ENCODE measurements at regions not wholly inside any gene's neighbourhood (a gene's known extent, or its start where the extent isn't known, plus 50 kb on each side); places are given as distances from the start of the nearest gene placed in this dataset.

GRCh38 chr13:76741046-76741445 lies 145.2 kb downstream of the KCTD12 start:
- DNase-seq (ENCODE audit: insufficient read length) (no peak), FAIRE-seq (no peak)
- TF ChIP-seq TAF1 (IDR thresholded peaks at IDR 0.05; ENCODE audit: borderline replicate concordance, low read depth, low read length) (no peak), POLR2A (IDR thresholded peaks at IDR 0.05; ENCODE audit: low read depth, low read length) (no peak), POLR2AphosphoS5 (IDR thresholded peaks at IDR 0.05; ENCODE audit: low read depth, low read length) (no peak)

GRCh38 chr13:76738616-76739015 lies 147.6 kb downstream of the KCTD12 start:
- DNase-seq (ENCODE audit: insufficient read length): no peak
- no peak for TF ChIP-seq TAF1 (IDR thresholded peaks at IDR 0.05; ENCODE audit: borderline replicate concordance, low read depth, low read length)
- TF ChIP-seq POLR2A (IDR thresholded peaks at IDR 0.05; ENCODE audit: low read depth, low read length): no peak
- TF ChIP-seq POLR2AphosphoS5 (IDR thresholded peaks at IDR 0.05; ENCODE audit: low read depth, low read length): no peak
- FAIRE-seq: no peak

- DNase-seq (ENCODE audit: insufficient read length) (no peak), FAIRE-seq (no peak)
- TF ChIP-seq POLR2AphosphoS5 (IDR thresholded peaks at IDR 0.05; ENCODE audit: low read depth, low read length) (no peak), POLR2A (IDR thresholded peaks at IDR 0.05; ENCODE audit: low read depth, low read length) (no peak), TAF1 (IDR thresholded peaks at IDR 0.05; ENCODE audit: borderline replicate concordance, low read depth, low read length) (no peak)
Observed at GRCh38 chr13:76737526-76737925, 148.7 kb downstream of the KCTD12 start.

GRCh38 chr13:76735641-76736040 lies 150.6 kb downstream of the KCTD12 start:
- TF ChIP-seq TAF1 (IDR thresholded peaks at IDR 0.05; ENCODE audit: borderline replicate concordance, low read depth, low read length) (no peak), POLR2A (IDR thresholded peaks at IDR 0.05; ENCODE audit: low read depth, low read length) (no peak), POLR2AphosphoS5 (IDR thresholded peaks at IDR 0.05; ENCODE audit: low read depth, low read length) (no peak)
- DNase-seq (ENCODE audit: insufficient read length) (no peak), FAIRE-seq (peak; percentile 94)

GRCh38 chr13:76733671-76734070 lies 152.5 kb downstream of the KCTD12 start:
- no peak for FAIRE-seq
- no peak for TF ChIP-seq POLR2A (IDR thresholded peaks at IDR 0.05; ENCODE audit: low read depth, low read length)
- no peak for TF ChIP-seq TAF1 (IDR thresholded peaks at IDR 0.05; ENCODE audit: borderline replicate concordance, low read depth, low read length)
- TF ChIP-seq POLR2AphosphoS5 (IDR thresholded peaks at IDR 0.05; ENCODE audit: low read depth, low read length): no peak
- DNase-seq (ENCODE audit: insufficient read length): no peak

- DNase-seq (ENCODE audit: insufficient read length) (no peak), FAIRE-seq (peak; percentile 14)
- TF ChIP-seq POLR2A (IDR thresholded peaks at IDR 0.05; ENCODE audit: low read depth, low read length) (no peak), TAF1 (IDR thresholded peaks at IDR 0.05; ENCODE audit: borderline replicate concordance, low read depth, low read length) (no peak), POLR2AphosphoS5 (IDR thresholded peaks at IDR 0.05; ENCODE audit: low read depth, low read length) (no peak)
Observed at GRCh38 chr13:76732367-76732766, 153.8 kb downstream of the KCTD12 start.

GRCh38 chr13:76730220-76730619 lies 156.0 kb downstream of the KCTD12 start:
- DNase-seq (ENCODE audit: insufficient read length): no peak
- peak; percentile 9 for FAIRE-seq
- TF ChIP-seq POLR2AphosphoS5 (IDR thresholded peaks at IDR 0.05; ENCODE audit: low read depth, low read length): no peak

GRCh38 chr13:76729691-76730090 lies 156.5 kb downstream of the KCTD12 start:
- no peak for FAIRE-seq
- TF ChIP-seq TAF1 (IDR thresholded peaks at IDR 0.05; ENCODE audit: borderline replicate concordance, low read depth, low read length) (no peak), POLR2A (IDR thresholded peaks at IDR 0.05; ENCODE audit: low read depth, low read length) (no peak), POLR2AphosphoS5 (IDR thresholded peaks at IDR 0.05; ENCODE audit: low read depth, low read length) (no peak)
- DNase-seq (ENCODE audit: insufficient read length): no peak

GRCh38 chr13:76725896-76726295 lies 160.3 kb downstream of the KCTD12 start:
- DNase-seq (ENCODE audit: insufficient read length) (no peak), FAIRE-seq (peak; percentile 56)
- TF ChIP-seq POLR2A (IDR thresholded peaks at IDR 0.05; ENCODE audit: low read depth, low read length) (no peak), TAF1 (IDR thresholded peaks at IDR 0.05; ENCODE audit: borderline replicate concordance, low read depth, low read length) (no peak), POLR2AphosphoS5 (IDR thresholded peaks at IDR 0.05; ENCODE audit: low read depth, low read length) (no peak)

- DNase-seq (ENCODE audit: insufficient read length) (no peak), FAIRE-seq (no peak)
- no peak for TF ChIP-seq POLR2A (IDR thresholded peaks at IDR 0.05; ENCODE audit: low read depth, low read length)
- no peak for TF ChIP-seq POLR2AphosphoS5 (IDR thresholded peaks at IDR 0.05; ENCODE audit: low read depth, low read length)
- no peak for TF ChIP-seq TAF1 (IDR thresholded peaks at IDR 0.05; ENCODE audit: borderline replicate concordance, low read depth, low read length)
Observed at GRCh38 chr13:76725211-76725610, 161.0 kb downstream of the KCTD12 start.

- no peak for FAIRE-seq
- TF ChIP-seq TAF1 (IDR thresholded peaks at IDR 0.05; ENCODE audit: borderline replicate concordance, low read depth, low read length) (no peak), POLR2AphosphoS5 (IDR thresholded peaks at IDR 0.05; ENCODE audit: low read depth, low read length) (no peak), POLR2A (IDR thresholded peaks at IDR 0.05; ENCODE audit: low read depth, low read length) (no peak)
Observed at GRCh38 chr13:76724421-76724820, 161.8 kb downstream of the KCTD12 start.

GRCh38 chr13:76723551-76724232 lies 162.5 kb downstream of the KCTD12 start:
- FAIRE-seq: no peak
- no peak for DNase-seq (ENCODE audit: insufficient read length)
- TF ChIP-seq POLR2AphosphoS5 (IDR thresholded peaks at IDR 0.05; ENCODE audit: low read depth, low read length) (no peak), POLR2A (IDR thresholded peaks at IDR 0.05; ENCODE audit: low read depth, low read length) (no peak), TAF1 (IDR thresholded peaks at IDR 0.05; ENCODE audit: borderline replicate concordance, low read depth, low read length) (no peak)

More at GRCh38 chr13:76724421-76724820, 161.8 kb downstream of the KCTD12 start:
- DNase-seq (ENCODE audit: insufficient read length): no peak
